ENCODE measurements at regions not wholly inside any gene's neighbourhood (a gene's known extent, or its start where the extent isn't known, plus 50 kb on each side); places are given as distances from the start of the nearest gene placed in this dataset.
A peak's percentile ranks its signal among the peaks of the same experiment; 100 is the strongest.
"Not testable (repeated sequence)": the region's sequence is repeated elsewhere in the genome, so short reads cannot be mapped to it uniquely, and the experiment has no call there.

GRCh38 chr3:101913168-101913567 is 63.9 kb downstream of the NFKBIZ start:
- no peak for DNase-seq

GRCh38 chr3:101917761-101918160 is 68.4 kb downstream of the NFKBIZ start:
- DNase-seq = not testable (repeated sequence)

- DNase-seq = peak; percentile 20
Measured at GRCh38 chr3:101922151-101922725, 72.9 kb downstream of the NFKBIZ start.

DNA sequence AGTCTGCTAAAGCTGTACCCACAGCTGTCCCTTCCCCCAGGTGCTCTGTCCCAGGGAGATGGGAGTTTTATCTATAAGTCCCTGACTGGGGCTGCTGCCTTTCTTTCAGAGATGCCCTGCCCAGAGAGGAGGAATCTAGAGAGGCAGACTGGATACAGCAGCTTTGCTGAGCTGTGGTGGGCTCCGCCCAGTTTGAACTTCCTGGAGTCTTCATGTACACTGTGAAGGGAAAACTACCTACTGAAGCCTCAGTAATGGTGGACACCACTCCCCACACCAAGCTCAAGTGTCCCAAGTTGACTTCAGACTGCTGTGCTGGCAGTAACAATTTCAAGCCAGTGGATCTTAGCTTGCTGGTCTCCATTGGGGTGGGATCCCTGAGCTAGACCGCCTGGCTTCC is 75.3 kb downstream of the NFKBIZ start:
- DNase-seq = not testable (repeated sequence)

GRCh38 chr3:101925124-101925523 is 75.8 kb downstream of the NFKBIZ start:
- DNase-seq = not testable (repeated sequence)

- no peak for DNase-seq
Measured at GRCh38 chr3:101925564-101925963, 76.2 kb downstream of the NFKBIZ start.

- DNase-seq = no peak
Measured at GRCh38 chr3:101926594-101927105, 77.3 kb downstream of the NFKBIZ start.

GRCh38 chr3:101928890-101929289 is 79.6 kb downstream of the NFKBIZ start:
- no peak for DNase-seq

DNA sequence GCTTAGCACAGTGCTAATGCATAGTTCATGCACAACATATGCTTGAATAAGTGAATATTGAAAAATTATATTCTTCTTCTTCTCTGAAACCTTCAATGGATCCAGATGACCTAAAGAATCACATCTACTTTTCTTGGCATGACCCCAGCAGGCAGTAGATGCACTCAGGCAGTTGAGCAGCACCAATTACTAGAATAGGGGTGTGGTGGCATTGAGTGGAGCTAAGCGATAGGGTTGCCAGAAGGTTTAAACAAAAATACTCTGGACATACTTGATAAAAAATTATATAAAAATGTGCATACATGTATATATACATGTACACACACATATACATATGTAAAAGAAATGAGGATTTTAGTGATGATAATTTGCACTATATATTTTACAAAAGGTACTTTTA is 81.8 kb downstream of the NFKBIZ start:
- no peak for DNase-seq

GRCh38 chr3:101932326-101933068 is 83.2 kb downstream of the NFKBIZ start:
- no peak for DNase-seq

DNA sequence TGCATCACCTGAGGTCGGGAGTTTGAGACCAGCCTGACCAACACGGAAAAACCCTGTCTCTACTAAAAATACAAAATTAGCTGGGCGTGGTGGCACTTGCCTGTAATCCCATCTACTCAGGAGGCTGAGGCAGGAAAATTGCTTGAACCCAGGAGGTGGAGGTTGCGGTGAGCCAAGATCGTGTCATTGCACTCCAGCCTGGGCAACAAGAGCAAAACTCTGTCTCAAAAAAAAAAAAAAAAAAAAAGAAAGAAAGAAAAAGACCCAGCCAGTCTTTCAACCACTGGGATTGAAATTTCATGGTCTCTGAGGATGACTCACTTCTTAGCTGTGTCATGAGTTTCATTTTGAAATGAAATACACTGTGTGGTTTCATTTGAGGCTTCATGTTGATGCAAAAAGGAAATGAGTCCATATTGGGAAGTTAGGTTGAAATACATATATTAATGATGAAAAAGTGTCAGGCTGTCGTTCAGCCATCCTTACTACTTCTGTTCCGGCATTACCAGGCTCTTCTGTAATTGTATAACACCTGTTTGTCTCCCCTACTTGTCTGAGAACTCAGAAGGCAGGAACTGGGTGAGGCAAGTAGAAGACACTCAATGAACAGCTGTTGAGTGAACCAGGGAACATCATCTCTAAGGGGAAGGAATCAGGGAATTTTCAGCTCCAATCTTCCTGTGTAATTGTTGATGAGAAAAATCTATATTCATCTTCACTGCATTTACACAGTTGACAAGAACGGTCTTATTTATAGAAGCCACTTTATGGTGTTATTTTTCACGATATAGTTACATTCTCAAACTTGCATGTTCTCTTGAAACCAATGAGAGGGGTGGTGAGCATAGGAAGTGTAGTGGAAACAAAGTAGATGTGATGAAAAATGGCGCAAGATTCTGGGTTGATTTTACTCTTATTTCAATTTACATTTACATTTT is 87.4 kb downstream of the NFKBIZ start:
- peak; percentile 98 for DNase-seq

DNA sequence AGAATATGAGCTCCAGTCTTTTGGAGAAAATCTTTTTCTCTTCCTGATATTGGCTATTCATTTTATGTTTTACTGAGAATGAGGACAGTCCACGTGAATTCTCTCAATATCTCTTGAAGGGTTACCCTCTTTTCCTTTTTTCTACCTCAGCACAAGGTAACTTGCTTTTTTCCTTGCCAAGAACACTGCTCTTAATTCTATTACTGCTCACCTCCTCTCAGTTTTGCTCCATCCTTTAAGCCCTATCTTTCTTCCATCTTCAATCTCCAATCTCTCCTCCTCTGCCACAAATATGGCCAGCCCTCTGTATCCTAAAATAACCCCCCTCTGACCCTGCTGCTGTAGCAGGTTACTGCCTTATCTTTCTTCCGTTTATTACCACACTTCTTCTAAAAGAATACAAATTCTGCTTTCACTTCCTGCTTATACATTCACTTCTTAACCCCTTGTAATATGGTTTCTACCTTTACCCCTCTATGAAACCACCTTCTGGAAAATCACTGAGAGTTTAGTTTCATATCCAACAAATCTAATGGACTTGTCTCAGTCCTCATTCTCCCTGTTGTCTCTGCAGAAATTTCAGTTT is 89.0 kb downstream of the NFKBIZ start:
- peak; percentile 92 for DNase-seq

DNA sequence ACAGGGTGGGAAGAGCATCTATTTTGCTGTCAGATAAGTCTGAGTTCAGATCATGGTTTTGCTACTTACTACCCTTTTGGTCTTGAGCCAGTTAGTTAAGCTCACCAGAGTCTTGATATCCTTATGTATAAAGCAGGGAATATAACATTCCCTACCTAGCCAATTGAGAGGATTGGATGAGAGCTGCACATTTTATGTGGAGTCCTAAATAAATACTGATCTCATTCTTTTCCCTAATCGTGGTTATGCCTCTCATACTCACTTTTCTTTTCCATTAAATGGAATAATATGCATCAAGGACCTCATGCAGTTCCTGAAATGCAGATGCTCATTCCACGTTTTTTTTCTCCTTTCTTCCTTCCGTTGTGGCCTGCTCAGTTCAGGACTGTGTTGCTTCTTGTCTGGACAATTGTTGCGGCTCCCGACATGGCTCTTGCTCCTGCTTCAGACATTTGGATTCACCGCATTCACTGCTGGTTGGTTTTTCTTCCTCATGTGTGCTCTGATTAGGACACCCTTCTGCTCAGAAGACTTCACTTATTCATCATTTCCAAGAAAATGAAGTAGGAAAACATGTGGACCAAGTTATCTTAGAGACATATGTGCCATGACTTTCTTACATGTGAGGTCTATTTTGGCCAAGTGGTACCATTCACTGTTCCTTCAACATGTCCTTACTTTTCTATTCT is 90.2 kb downstream of the NFKBIZ start:
- DNase-seq = no peak

GRCh38 chr3:101940521-101941317 is 91.4 kb downstream of the NFKBIZ start:
- peak; percentile 88 for DNase-seq

DNA sequence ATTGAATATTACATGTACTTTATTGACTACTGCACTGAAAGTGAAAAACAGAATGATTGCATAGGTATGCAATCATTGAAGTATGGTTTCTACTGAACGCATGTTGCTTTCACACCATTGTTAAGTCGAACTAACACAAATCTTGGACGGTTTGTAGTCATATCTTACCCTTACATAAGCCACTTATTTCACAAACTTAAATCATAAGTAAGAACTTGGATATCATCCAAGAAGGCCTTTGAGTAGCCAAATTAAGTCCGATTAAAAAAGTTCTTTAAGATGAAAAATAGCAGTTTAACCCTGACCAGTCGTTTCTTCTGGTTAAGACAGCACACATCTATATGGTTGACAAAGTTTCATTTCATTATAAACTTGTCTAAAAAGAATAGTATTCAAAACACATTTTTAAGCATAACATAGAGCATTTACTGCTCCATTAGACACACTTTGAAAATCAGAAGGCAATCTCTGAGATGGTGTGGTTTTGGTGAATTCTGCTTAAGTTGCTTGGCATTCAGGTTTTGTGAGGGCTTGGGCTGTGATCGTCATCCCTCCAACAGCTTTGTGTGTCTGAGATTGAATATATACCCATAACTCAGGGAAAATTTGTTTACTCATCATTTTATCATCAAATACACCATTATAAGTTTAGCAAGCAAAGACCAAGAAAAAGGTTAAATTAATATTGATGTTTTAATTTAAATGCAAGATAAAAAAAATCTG is 92.2 kb downstream of the NFKBIZ start:
- DNase-seq = no peak

DNA sequence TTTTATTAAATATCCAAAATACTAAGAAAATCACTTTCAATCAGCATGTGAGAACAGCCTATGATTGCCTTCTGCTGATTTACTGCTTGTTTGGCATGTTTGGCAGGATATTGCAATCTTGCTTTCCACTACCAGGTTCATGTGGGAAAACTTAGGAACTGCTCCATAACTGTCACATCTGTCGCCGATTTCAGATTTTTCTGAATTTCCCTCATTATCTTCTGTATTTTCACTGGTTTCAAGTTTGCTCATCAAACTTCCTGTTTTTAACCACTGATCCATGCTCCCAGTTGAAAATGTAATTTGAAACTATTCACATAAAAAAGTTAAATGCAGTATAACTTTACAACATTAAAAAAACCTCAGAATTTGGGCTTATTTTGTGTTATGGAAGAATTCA is 93.0 kb downstream of the NFKBIZ start:
- peak; percentile 89 for DNase-seq

- no peak for DNase-seq
Measured at GRCh38 chr3:101943029-101943428, 93.7 kb downstream of the NFKBIZ start.

DNA sequence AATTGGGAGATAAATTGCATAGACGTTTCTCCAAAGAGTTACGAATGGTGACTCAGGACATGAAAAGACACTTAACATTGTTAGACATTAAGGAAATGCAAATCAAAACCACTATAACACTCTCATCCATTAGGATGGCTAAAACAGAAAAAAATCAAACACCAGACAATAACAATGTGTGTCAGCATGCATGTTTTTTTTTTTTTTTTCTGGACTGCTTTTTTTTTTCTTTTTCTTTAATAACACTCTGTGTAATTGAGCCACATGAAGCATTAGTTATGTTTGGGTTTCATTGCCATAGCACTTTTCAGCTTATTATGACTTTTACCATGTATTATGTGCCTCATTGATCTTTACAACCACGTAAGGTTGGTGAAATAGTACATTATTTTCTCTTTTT is 95.0 kb downstream of the NFKBIZ start:
- DNase-seq = no peak

DNA sequence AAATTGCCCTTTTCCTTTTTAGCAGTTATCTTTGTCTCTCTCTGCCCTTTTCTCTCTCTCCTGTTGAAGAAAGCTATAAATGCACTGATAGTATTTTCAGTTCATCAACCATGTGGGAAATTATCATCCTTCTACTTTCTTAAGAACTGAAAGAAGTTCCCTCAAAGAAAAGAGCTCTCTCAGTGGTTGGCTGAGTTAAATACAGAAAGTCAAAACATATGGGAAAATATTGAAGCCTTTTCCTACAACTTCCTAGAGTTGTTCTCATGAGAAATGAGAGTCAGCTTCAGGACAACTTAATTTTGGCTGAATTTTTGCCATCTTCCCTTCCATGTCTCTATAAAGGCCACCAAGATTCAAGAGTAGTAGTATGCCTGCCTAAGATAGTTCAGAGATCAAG is 96.7 kb downstream of the NFKBIZ start:
- no peak for DNase-seq

- no peak for DNase-seq
Measured at GRCh38 chr3:101946906-101947305, 97.6 kb downstream of the NFKBIZ start.

GRCh38 chr3:101950510-101950909 is 101.2 kb downstream of the NFKBIZ start:
- peak; percentile 48 for DNase-seq

Data from MV-4-11 (cell line).